Activated CD8-positive, alpha-beta T cell treated with anti-CD3 and anti-CD28 coated beads for 36 hours (primary cell): ENCODE measurements at regions not wholly inside any gene's neighbourhood (a gene's known extent, or its start where the extent isn't known, plus 50 kb on each side); places are given as distances from the start of the nearest gene placed in this dataset.

Experiments
- ATAC-seq: fragments of 200-7000 bp; cut with Tn5 transposase; one replicate; pipeline ENCODE4 v1.10.0; 2021; ENCODE audit warnings: mild to moderate bottlenecking, moderate library complexity
- CTCF ChIA-PET: fragments of 350-600 bp; sonication (Branson Sonifier 250); formaldehyde crosslinking; loops from one replicate; lab custom pipeline; 2021; ENCODE audit warnings: antibody characterized with exemption; lab: Charles Lee
- POLR2A ChIA-PET: fragments of 350-600 bp; sonication (Branson Sonifier 250); formaldehyde crosslinking; loops from one replicate; lab custom pipeline; 2021; ENCODE audit warnings: antibody characterized with exemption; lab: Charles Lee
- DNase-seq: peaks from one replicate; pipeline ENCODE4 v3.0.0-alpha.2; 2020
- H3K27ac Mint-ChIP-seq: one replicate; pipeline ENCODE4 v1.8.0; 2021; ENCODE audit warnings: mild to moderate bottlenecking, mixed read lengths
- H3K27me3 Mint-ChIP-seq: one replicate; pipeline ENCODE4 v1.8.0; 2021; ENCODE audit warnings: mixed read lengths
- H3K36me3 Mint-ChIP-seq: one replicate; pipeline ENCODE4 v1.8.0; 2021; ENCODE audit warnings: low read depth, mixed read lengths
- H3K4me1 Mint-ChIP-seq: one replicate; pipeline ENCODE4 v1.8.0; 2021; ENCODE audit warnings: low read depth, mixed read lengths
- H3K4me3 Mint-ChIP-seq: one replicate; pipeline ENCODE4 v1.8.0; 2021; ENCODE audit warnings: mild to moderate bottlenecking, moderate library complexity, mixed read lengths
- H3K9me3 Mint-ChIP-seq: one replicate; pipeline ENCODE4 v1.8.0; 2021; ENCODE audit warnings: mixed read lengths
- CTCF ChIP-seq: fragments of 200-600 bp; IDR thresholded peaks from one replicate; pipeline ENCODE4 v1.8.0; 2022; ENCODE audit warnings: antibody characterized with exemption, mild to moderate bottlenecking
- intact Hi-C: fragments of 100-400 bp; cut with micrococcal nuclease; formaldehyde crosslinking; loops from one replicate; pipeline ENCODE4 v1.10.0; 2022

GRCh38 chr10:78971094-78971682, 97.6 kb upstream of the ZMIZ1 start:
- ChIA-PET CTCF (interaction anchor here (0.7 kb wide), 1 partner anchor 17 kb away, joined by 3 read pairs; no protein-coding TSS in a partner anchor), POLR2A (no interaction called here)
- Mint-ChIP-seq H3K27ac (no peak overlapping the region), H3K27me3 (no peaks in the 10 kb centered on the region), H3K36me3 (no peaks in the 10 kb centered on the region), H3K4me3 (no peak overlapping the region), H3K4me1 (peaks cover 24% of the 10 kb centered on the region), H3K9me3 (no peaks in the 10 kb centered on the region)
- DNase-seq (no peak), ATAC-seq (no peak)
- intact Hi-C loops = loop anchor here (5.0 kb wide), 1 partner anchor 96 kb away; the partner anchor contains the start of gene ZMIZ1
- TF ChIP-seq CTCF = no peak

GRCh38 chr10:78972160-78972946, 96.4 kb upstream of the ZMIZ1 start:
- intact Hi-C loops = loop anchor here (5.0 kb wide), 1 partner anchor 95 kb away; the partner anchor contains the start of gene ZMIZ1
- Mint-ChIP-seq H3K27ac (no peak overlapping the region), H3K4me3 (peak overlapping the region; percentile 57), H3K36me3 (no peaks in the 10 kb centered on the region), H3K27me3 (no peaks in the 10 kb centered on the region), H3K9me3 (no peaks in the 10 kb centered on the region), H3K4me1 (peaks cover 32% of the 10 kb centered on the region)
- ChIA-PET CTCF (interaction anchor here (0.7 kb wide), 1 partner anchor 15 kb away, joined by 3 read pairs; no protein-coding TSS in a partner anchor), POLR2A (interaction anchor here (1.3 kb wide), 1 partner anchor 95 kb away, joined by 5 read pairs; no protein-coding TSS in a partner anchor)
- no peak for TF ChIP-seq CTCF
- no peak for DNase-seq
- ATAC-seq = no peak

GRCh38 chr10:78972947-78973900, 95.5 kb upstream of the ZMIZ1 start:
- peak overlapping the region; percentile 81 for H3K27ac Mint-ChIP-seq
- intact Hi-C loops = loop anchor here (5.0 kb wide), 1 partner anchor 94 kb away; the partner anchor contains the start of gene ZMIZ1
- H3K4me3 Mint-ChIP-seq = peak overlapping the region; percentile 57
- no peaks in the 10 kb centered on the region for H3K27me3 Mint-ChIP-seq
- no peak for TF ChIP-seq CTCF
- DNase-seq = peak; percentile 88
- peaks cover 41% of the 10 kb centered on the region for H3K4me1 Mint-ChIP-seq
- H3K36me3 Mint-ChIP-seq = no peaks in the 10 kb centered on the region
- ChIA-PET POLR2A (interaction anchor here (0.7 to 1.5 kb wide), 6 partner anchors 9 to 939 kb away, joined by 3 to 6 read pairs (median 4); partner anchors contain the start of gene RPS24), CTCF (interaction anchor here (1.0 to 4.0 kb wide), 2 partner anchors 9 to 14 kb away, joined by 3 to 27 read pairs; no protein-coding TSS in a partner anchor)
- no peaks in the 10 kb centered on the region for H3K9me3 Mint-ChIP-seq
- ATAC-seq = peak; percentile 71

- DNase-seq (peak; percentile 71), ATAC-seq (peak; percentile 38)
- ChIA-PET POLR2A (interaction anchor here (0.7 to 1.5 kb wide), 9 partner anchors 10 to 940 kb away, joined by 3 to 6 read pairs (median 4); partner anchors contain the start of gene RPS24), CTCF (interaction anchor here (0.6 to 4.0 kb wide), 14 partner anchors 8 to 269 kb away, joined by 3 to 27 read pairs (median 3); no protein-coding TSS in a partner anchor)
- Mint-ChIP-seq H3K9me3 (no peaks in the 10 kb centered on the region), H3K4me3 (peak overlapping the region; percentile 82), H3K4me1 (peaks cover 42% of the 10 kb centered on the region), H3K36me3 (no peaks in the 10 kb centered on the region), H3K27me3 (no peaks in the 10 kb centered on the region), H3K27ac (peak overlapping the region; percentile 99)
- TF ChIP-seq CTCF = no peak
- intact Hi-C loops = loop anchor here (5.0 kb wide), 1 partner anchor 93 kb away; the partner anchor contains the start of gene ZMIZ1
Observed at GRCh38 chr10:78973901-78974616, 94.7 kb upstream of the ZMIZ1 start.
